ENCODE measurements at regions not wholly inside any gene's neighbourhood (a gene's known extent, or its start where the extent isn't known, plus 50 kb on each side); places are given as distances from the start of the nearest gene placed in this dataset.

DNA sequence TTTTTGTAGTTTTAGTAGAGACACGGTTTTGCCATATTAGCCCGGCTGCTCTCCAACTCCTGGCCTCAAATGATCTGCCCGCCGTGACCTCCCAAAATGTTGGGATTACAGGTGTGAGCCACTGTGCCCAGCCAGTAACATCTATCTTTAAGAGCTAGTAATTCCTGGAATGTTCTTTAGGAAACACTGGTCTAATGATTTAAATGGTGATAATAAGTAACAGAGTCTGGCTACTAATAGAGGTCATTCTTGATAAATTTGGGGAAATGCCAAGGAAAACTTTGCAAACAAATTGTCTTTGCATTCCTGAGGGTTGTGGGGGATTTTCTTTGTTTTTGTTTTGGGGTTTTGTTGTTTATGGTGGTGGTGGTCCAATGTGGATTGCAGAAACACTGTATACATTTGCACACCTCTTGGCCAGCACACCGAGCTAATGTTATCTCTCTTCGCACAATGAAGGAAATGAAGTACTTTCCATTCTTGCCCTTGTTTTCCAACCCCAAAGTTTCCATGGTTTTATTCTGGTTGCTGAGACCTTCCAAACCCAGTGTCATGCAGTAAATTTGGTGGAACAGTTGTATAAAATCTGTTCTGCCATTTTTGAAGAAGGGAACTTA is 51.3 kb upstream of the WIPF3 start:
- Histone ChIP-seq H3K9ac (ENCODE audit: insufficient read length) (no peak overlapping the region), H3K4me3 (no peak overlapping the region), H3K27ac (no peak overlapping the region), H3K9me3 (ENCODE audit: low read depth, low read length) (no peaks in the 10 kb centered on the region), H3K36me3 (ENCODE audit: insufficient read depth, low read length) (no peaks in the 10 kb centered on the region)
- DNase-seq (ENCODE audit: low read depth, low spot score): no peak
- TF ChIP-seq FOXP2 (optimal IDR thresholded peaks at IDR 0.05; ENCODE audit: control extremely low read depth, extremely low read length, insufficient read depth) (no peak), EZH2 (IDR thresholded peaks at IDR 0.05) (no peak), POLR2AphosphoS5 (IDR thresholded peaks at IDR 0.05; ENCODE audit: borderline replicate concordance, low read depth, low read length) (no peak)

Measured in SK-N-MC (cell line).